NCI-H82 (cell line): ENCODE measurements at regions not wholly inside any gene's neighbourhood (a gene's known extent, or its start where the extent isn't known, plus 50 kb on each side); places are given as distances from the start of the nearest gene placed in this dataset.
"Not testable (repeated sequence)": the region's sequence is repeated elsewhere in the genome, so short reads cannot be mapped to it uniquely, and the experiment has no call there.

Source experiments
- DNase-seq: peaks from one replicate; lab custom pipeline; 2025; lab: John Stamatoyannopoulos, UW

DNA sequence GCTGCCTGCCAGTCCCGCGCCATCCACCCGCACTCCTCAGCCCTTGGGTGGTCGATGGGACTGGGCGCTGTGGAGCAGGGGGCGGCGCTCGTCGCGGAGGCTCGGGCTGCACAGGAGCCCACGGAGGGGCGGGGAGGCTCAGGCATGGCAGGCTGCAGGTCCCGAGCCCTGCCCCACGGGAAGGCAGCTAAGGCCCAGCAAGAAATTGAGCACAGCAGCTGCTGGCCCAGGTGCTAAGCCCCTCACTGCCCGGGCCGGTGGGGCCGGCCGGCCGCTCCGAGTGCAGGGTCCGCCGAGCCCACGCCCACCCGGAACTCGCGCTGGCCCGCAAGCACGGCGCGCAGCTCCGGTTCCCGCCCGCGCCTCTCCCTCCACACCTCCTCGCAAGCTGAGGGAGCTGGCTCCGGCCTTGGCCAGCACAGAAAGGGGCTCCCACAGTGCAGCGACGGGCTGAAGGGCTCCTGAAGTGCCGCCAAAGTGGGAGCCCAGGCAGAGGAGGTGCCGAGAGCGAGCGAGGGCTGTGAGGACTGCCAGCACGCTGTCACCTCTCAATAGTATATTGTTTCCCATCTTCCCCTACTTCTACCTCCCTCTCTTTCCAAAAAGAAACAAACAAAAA, 219.6 kb downstream of the BAMBI start:
- not testable (repeated sequence) for DNase-seq

- no peak for DNase-seq
Measured at GRCh38 chr10:28897617-28898464, 220.5 kb downstream of the BAMBI start.

- no peak for DNase-seq
Measured at GRCh38 chr10:28902215-28902614, 224.9 kb downstream of the BAMBI start.

- DNase-seq, result no peak
Measured at GRCh38 chr10:28903063-28903462, 225.7 kb downstream of the BAMBI start.

- DNase-seq, result no peak
Measured at GRCh38 chr10:28903736-28904135, 226.4 kb downstream of the BAMBI start.

GRCh38 chr10:28905371-28905770, 228.1 kb downstream of the BAMBI start:
- no peak for DNase-seq

- DNase-seq, result no peak
Measured at GRCh38 chr10:28906011-28906411, 228.7 kb downstream of the BAMBI start.

DNA sequence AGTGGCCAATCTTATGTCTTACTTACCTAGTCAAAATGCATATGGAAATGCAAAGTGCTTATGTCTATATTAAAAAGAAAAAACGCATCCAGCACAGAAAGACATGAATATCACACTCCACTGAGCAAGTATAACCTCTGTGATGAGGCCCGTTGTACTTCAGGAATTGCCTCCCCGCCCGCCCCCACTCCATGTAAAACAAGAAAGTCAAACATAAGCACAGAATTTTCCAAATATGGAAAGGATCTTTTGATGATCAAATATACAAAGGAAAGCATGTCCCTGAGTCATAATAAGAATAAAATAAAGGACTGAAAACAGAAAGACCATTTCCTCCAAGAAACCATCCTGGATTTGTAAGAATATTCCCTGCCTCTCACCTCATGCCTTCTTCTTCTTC, 229.1 kb downstream of the BAMBI start:
- no peak for DNase-seq

GRCh38 chr10:28906934-28907333, 229.6 kb downstream of the BAMBI start:
- DNase-seq, result no peak

DNA sequence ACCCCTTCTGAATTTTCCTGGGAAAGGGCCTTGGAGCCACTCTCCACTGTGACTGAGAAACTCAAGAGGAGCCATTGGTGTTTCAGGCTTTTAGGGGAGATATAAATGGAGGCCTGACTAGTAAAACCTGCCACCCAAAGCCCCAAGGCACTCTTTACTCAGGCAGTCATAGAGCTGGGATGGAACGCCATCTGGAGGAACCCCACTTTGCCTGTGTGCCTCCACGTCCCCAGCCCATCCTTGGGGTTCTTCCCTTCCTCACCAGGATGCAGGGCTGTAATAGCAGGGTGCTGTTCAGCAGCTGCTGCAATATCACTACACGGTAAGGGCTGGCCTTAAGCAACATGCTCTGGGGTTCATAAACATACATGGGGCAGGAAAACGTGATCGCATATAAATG, 232.6 kb downstream of the BAMBI start:
- no peak for DNase-seq

DNA sequence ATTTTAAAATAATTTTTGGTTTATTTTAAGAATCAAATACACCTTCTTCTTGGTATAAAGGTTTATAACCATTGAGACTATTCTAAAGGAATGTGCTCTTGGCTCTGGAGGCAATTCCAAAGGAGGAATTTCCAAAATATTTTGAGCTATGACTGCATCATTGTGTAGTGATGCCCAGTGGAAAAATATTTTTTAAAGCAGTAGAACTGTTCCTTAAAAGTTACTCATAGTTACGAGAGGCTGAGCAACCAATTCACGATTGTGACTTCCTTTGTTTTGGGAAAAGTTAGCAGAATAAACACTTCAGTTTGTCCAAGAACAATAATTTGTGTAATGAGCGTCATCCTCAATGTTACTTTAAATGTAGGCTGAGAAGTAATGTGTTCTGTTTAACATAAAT, 233.6 kb downstream of the BAMBI start:
- no peak for DNase-seq

DNA sequence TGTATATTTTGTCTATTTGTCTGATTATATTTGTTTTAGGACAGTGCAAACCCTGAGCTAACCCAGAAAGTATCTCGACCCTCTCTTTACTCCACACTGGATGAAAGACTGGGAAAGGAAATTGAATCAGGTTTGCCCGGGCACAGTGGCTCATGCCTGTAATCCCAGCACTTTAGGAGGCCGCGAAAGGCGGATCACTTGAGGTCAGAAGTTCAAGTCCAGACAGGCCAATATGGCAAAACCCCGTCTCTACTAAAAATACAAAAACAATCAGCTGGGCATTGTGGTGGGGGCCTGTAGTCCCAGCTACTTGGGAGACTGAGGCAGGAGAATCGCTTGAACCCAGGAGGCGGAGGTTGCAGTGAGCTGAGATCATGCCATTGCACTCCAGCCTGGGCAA, 234.2 kb downstream of the BAMBI start:
- not testable (repeated sequence) for DNase-seq

- DNase-seq, result no peak
Measured at GRCh38 chr10:28912017-28912783, 234.9 kb downstream of the BAMBI start.

DNA sequence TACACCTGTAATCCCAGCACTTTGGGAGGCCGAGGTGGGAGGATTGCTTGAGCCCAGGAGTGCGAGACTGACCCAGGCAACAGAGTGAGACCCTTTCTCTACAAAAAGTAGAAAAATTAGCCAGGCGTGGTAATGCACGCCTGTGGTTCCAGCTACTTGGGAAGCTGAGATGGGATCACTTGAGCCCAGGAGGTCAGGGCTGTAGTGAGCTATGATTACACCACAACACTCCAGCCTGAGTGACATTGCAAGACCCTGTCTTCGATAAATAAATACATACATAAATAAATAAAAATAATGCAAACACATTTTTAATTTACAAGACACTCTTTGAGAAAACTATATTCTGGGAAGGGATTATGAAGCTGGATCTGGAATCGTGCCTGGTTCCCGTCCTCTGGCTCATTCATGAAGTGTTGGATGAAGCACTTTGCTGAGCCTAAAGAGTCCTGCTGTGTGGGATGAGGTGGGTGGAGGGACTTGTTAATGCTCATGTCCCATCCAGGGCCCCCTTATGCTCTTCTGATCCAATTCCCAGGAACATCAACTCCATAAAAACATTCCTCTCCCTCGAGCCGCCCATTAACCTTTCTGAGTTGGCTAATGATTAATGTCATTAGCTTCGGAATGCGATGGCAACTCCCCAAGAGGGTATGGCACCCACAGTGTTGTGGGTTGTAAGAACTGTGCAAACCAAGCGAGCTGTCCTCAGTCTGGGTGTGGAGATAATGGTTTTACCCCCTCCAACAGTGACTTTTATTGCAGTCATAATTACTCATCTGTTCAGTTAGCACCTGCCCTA, 236.3 kb downstream of the BAMBI start:
- no peak for DNase-seq

DNA sequence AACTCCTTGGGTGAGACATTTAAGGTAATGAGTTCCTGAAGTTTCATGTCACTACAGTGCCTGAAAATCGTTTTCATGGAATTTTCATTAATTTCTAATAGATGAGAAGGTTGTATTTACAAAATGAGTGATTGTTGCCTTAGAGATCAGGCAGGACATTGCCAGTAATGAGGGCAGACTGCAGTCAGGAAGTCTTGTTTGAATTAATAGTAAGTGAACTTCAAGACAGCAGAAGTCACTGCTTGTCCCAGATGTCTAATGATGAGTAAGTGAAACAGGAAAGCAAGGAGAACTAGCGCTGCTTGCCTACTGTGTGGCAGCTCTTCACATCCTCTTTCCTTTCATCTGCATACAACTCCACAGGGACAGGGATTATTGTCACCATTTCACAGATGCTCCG, 237.4 kb downstream of the BAMBI start:
- no peak for DNase-seq

GRCh38 chr10:28915989-28916588, 238.8 kb downstream of the BAMBI start:
- peak; percentile 90 for DNase-seq

- DNase-seq, result no peak
Measured at GRCh38 chr10:28920091-28920490, 242.8 kb downstream of the BAMBI start.

GRCh38 chr10:28922127-28922526, 244.8 kb downstream of the BAMBI start:
- DNase-seq, result peak; percentile 1

DNA sequence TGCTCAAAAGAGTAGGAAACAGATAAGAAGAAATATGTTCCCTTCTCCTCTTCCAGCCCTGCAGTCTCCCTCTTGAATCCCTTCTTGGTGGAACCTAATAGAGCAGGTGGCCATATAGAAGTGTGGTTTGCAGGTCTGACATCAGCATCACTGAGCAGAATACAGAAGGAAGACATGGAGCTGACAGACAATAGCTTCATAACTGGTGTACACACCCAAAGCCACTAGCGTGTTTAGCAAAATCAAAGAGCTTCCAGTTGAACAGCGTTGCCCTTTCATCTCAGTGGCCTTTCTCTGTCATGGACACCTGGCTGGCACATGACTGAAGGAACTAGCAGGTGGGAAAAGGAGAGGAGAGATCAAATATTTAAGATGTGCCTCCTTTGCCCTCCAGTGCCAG, 245.5 kb downstream of the BAMBI start:
- no peak for DNase-seq

GRCh38 chr10:28924717-28925116, 247.4 kb downstream of the BAMBI start:
- DNase-seq, result no peak

DNA sequence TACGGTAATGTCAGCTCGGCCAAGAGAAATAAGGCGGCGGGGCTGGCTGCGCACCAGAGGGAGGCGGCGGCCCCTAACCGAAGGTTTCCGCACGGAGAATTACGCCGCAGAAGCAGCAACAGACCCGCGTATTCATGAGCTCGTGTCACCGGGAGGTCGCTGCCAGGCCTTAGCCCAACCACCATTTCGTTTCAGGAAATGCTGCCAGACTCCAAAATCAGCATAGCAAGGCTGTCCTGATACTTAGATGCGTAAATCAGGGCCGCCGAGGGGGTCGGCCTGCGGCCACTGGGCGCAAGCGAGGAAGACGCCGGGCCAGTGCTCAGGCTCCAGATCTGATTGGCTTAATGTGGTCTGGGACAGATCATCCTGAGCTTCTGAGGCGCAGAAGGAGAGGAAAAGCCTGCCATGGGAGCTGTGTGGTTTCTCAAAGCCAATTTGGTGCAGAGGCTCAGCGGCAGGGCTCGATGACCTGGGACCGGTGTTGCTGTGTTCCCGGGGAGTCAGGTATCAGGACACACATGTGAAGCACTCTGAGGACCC, 247.9 kb downstream of the BAMBI start:
- DNase-seq, result peak; percentile 26
